ENCODE measurements at regions not wholly inside any gene's neighbourhood (a gene's known extent, or its start where the extent isn't known, plus 50 kb on each side); places are given as distances from the start of the nearest gene placed in this dataset.

DNA sequence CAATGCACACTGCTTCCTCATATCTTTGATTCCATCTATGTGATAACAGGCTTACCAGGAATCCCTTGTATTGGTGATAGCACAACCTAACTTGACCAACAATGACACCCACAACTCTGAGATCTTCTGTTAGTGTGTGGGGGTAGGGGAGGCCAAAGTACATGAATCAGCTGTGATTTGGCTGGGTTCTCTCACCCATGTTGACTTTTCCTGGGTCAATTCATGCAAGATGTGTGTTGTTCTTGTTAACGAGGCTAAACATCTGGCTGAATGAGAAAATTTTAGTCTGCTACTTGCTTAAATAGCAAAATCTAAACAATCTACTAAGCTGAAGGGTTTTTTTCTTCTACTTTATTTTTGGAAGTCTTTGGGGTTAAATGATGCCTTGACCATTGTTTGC, 341.2 kb upstream of the SLC14A2 start:
- DNase-seq, result no peak

- no peak for DNase-seq
Measured at GRCh38 chr18:45275367-45276113, 339.7 kb upstream of the SLC14A2 start.

- DNase-seq, result no peak
Measured at GRCh38 chr18:45276878-45277277, 338.4 kb upstream of the SLC14A2 start.

- DNase-seq, result no peak
Measured at GRCh38 chr18:45277908-45278307, 337.4 kb upstream of the SLC14A2 start.

DNA sequence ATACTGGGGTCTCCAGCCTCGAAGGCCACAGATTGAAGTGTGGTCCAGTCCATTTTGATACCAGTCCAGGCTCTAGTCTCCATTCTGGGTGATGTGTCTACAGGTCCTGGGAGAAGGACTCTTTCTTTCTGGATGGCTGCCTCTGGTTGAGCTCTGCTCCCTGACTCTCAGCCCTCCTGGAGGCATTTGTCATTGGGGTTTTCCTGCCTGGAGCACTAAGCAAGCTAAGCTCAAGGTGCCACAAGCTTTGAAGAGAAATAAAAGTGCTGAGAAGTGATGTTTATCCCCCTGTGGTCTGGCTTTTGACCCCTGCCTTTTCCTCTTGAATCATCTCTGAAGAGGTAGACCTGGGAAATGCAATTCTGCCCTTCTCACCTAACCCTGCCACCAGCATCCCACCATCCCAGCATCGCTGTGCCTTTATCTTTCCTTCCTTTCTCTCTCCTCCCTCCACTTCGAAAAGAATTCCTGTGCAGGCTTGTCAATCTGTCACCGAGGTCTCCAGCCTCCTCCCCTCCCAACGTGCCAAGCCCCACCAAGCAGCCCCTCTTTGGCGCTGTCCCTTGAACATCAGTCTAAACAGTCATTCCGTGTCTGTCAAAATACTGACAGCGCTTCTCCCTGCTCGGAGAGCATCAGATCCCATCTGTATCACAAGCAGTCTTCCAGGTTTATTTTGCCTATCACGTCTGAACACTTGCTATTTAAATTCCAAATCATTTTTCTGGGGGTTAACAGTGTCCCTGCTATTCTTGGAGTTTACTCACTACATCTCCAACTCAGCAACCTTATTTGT, 334.6 kb upstream of the SLC14A2 start:
- no peak for DNase-seq

- DNase-seq, result no peak
Measured at GRCh38 chr18:45282101-45282812, 333.0 kb upstream of the SLC14A2 start.

GRCh38 chr18:45284174-45284573, 331.1 kb upstream of the SLC14A2 start:
- DNase-seq, result no peak

DNA sequence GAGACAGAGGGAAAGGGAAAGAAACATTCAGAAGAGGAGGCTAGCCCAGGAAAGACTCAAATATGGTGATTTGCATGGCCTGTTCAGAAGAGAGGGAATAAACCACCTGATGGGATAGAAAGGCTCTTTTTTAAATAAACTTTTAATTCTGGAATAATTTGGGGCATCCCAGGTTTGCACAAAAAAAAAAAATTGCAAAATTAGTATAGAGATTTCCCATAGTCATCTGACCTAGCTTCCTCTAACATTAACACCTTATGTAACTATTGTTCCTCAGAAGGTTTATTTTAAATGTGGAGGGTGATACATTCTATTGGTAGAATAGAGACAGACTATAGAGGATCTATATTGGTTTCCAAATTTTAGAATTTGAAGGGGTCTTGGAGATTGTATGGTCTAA, 330.4 kb upstream of the SLC14A2 start:
- DNase-seq, result no peak

DNA sequence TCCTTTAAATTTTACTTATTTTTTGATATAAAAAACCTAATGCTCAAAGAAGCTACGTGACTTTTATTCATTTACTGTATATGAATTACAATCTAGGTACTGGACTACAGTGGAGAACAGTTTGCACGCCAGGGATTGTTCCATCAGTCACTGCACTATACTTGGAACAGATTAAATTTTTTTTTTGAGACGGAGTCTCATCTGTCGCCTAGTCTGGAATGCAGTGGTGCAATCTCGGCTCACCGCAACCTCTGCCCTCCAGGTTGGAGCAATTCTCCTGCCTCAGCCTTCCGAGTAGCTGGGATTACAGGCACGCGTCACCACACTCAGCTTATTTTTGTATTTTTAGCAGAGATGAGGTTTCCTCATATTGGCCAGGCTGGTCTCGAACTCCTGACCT, 330.0 kb upstream of the SLC14A2 start:
- no peak for DNase-seq

- no peak for DNase-seq
Measured at GRCh38 chr18:45286431-45286830, 328.8 kb upstream of the SLC14A2 start.

GRCh38 chr18:45287531-45287930, 327.7 kb upstream of the SLC14A2 start:
- no peak for DNase-seq

GRCh38 chr18:45290364-45290763, 324.9 kb upstream of the SLC14A2 start:
- no peak for DNase-seq

DNA sequence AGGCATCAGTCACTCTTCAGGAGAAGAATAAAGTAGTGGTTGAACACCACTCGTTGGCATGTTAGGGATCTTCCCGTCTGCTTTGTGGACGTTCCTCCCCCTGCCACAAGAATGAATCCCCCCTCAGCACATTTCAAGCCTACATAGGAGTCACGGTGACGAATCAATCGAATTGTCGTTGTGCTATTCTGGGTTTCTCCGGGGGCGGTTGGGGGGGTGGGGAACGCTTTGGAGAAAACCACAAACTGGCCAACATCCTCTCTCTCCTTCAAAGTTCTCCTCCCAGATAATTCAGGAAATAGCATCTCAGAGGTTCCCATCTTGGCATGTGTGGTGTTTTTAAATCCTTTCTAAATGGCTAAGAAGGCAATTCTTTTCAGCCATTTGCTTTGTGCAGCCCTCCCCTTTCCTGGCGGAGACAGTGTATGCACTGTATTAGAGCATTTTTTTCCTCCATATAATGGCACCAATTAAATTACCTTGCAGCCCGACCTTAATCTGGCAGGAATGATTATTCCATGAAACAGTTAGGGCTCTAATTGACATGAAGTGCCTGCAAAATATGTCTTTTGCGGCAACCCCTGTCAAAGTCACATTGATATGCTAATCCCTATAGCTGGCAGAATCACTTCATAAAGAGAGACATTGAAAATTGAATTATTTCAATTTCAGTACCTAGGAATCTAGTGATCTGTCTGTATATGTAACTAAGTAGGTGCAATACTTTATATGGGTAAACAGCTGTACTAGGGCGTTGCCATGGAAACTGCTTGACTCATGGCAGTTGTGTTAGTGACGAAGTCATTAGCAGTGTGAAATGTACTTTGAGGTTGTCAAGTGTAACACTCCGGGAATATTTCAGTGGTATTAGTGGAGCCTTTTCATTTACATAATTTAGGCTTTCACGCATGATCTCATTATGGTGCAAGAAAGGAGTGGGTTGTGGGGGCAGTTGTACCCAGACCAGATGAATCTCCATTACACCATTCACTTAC, 323.4 kb upstream of the SLC14A2 start:
- no peak for DNase-seq

- no peak for DNase-seq
Measured at GRCh38 chr18:45295388-45295787, 319.9 kb upstream of the SLC14A2 start.

- no peak for DNase-seq
Measured at GRCh38 chr18:45298986-45299385, 316.3 kb upstream of the SLC14A2 start.

DNA sequence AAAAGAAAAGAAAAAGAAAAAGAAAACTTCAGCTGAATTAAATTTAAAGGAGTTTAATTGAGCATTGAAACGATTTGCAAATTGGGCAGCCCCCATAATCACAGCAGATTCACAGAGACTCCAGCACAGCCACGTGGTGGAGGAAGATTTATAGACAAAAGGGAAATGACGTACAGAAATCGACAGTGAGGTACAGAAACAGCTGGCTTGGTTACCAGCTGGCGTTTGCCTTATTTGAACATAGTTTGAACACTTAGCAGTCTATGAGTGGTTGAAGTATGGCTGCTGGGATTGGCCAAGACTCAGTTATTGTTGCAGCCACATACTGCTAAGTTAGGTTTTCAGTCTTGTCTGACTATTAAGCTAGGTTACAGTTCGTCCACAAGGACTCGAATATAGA, 312.2 kb upstream of the SLC14A2 start:
- no peak for DNase-seq

- no peak for DNase-seq
Measured at GRCh38 chr18:45304558-45304957, 310.7 kb upstream of the SLC14A2 start.

- DNase-seq, result no peak
Measured at GRCh38 chr18:45312555-45313126, 302.6 kb upstream of the SLC14A2 start.

DNA sequence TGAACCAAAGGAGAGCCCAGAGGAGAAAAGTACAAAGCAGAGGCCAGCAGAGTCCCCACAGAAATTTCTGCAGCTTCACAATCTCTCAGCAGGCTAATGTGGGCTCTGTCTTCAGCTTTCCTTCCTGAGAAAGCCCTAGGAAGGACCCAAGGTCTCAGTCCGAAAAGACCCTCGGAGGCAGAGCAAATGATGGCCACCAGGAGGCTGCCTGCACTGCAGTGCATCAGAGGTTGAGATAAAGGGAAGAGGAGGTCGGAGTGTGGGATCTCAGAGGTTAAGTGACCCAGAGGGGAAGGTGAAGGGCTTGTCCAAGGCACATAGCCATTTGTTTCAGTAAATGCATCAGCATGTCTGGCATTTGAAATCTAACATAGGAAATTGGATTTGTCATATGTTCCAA, 299.1 kb upstream of the SLC14A2 start:
- no peak for DNase-seq

GRCh38 chr18:45317948-45318640, 297.2 kb upstream of the SLC14A2 start:
- DNase-seq, result no peak

DNA sequence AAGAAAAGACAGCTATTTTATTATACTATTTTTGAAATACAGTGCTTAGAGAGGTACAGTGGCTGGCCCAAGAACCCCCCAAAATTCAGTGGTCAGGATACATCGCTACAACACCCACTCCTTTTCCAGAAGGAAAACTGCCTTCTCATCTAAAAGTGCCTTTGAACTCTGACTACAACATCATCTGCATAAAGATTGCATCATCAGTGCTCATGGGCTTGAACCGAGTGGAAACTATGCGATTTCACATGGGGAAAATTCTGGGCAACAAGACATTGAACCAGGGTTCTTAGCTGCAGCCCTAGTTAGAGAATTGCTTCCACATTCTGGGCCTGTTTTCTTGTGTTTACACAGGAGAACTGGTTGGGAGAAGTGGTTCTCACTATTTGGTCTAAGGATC, 294.6 kb upstream of the SLC14A2 start:
- DNase-seq, result no peak

DNA sequence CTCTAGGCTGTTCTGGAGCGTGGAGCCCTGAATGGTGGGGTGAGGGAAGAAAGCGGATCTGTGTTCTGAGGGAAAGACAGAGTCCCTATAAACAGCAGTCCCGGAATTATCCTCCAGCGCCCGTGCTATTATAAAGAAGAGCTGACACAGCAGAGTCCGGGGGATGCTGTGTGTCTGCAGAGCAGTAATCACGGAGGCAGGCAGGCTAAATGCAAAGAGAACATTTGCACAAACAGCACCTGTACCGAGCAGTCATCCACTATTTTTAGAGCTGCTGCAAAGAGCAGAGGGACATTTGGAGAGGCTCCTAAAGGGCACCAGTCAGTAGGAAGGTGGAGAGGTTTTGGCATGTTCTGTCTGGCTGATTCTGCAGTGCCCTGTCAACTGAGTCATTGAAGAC, 293.8 kb upstream of the SLC14A2 start:
- DNase-seq, result no peak

All from stimulated activated CD4-positive, alpha-beta T cell treated with anti-CD3 and anti-CD28 coated beads, Interleukin-4, amount 100 ng/mL, for 1 hour (primary cell).